Prostate gland (tissue), 2 donors: ENCODE measurements at regions not wholly inside any gene's neighbourhood (a gene's known extent, or its start where the extent isn't known, plus 50 kb on each side); places are given as distances from the start of the nearest gene placed in this dataset.

Experiments used
- CTCF ChIP-seq, 4 experiments: fragments of 200-600 bp in 2 of 4; fragments of 450-650 bp in 2 of 4; sonication (generic) in 2 of 4; IDR thresholded peaks; 1 replicate in 3 of 4; 2 replicates in 1 of 4; pipeline ENCODE4 v1.5.1; 2016 to 2019; ENCODE audit warnings: antibody characterized with exemption in 4 of 4, mild to moderate bottlenecking in 2 of 4, moderate library complexity in 2 of 4
- POLR2A ChIP-seq: fragments of 450-650 bp; IDR thresholded peaks from one replicate; pipeline ENCODE4 v1.6.1; 2016; ENCODE audit warnings: antibody characterized with exemption, mild to moderate bottlenecking

GRCh38 chr11:29756871-29757270 is 260.0 kb downstream of the KCNA4 start:
- no peak for TF ChIP-seq CTCF (IDR thresholded peaks at IDR 0.05)
- no peak for TF ChIP-seq POLR2A
